ENCODE measurements at regions not wholly inside any gene's neighbourhood (a gene's known extent, or its start where the extent isn't known, plus 50 kb on each side); places are given as distances from the start of the nearest gene placed in this dataset.
A peak's percentile ranks its signal among the peaks of the same experiment; 100 is the strongest.

GRCh38 chr4:1488831-1489638 is 82.8 kb upstream of the NKX1-1 start:
- H3K4me3 ChIP-seq, result no peak overlapping the region
- TF ChIP-seq POLR2A (IDR thresholded peaks at IDR 0.05), result no peak
- no peak for TF ChIP-seq POLR2AphosphoS5 (IDR thresholded peaks at IDR 0.05)
- TF ChIP-seq, protein P1, sequence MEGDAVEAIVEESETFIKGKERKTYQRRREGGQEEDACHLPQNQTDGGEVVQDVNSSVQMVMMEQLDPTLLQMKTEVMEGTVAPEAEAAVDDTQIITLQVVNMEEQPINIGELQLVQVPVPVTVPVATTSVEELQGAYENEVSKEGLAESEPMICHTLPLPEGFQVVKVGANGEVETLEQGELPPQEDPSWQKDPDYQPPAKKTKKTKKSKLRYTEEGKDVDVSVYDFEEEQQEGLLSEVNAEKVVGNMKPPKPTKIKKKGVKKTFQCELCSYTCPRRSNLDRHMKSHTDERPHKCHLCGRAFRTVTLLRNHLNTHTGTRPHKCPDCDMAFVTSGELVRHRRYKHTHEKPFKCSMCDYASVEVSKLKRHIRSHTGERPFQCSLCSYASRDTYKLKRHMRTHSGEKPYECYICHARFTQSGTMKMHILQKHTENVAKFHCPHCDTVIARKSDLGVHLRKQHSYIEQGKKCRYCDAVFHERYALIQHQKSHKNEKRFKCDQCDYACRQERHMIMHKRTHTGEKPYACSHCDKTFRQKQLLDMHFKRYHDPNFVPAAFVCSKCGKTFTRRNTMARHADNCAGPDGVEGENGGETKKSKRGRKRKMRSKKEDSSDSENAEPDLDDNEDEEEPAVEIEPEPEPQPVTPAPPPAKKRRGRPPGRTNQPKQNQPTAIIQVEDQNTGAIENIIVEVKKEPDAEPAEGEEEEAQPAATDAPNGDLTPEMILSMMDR (IDR thresholded peaks at IDR 0.05), result no peak
- no peak for TF ChIP-seq EP300 (IDR thresholded peaks at IDR 0.05)
- H3K27ac ChIP-seq, result no peak overlapping the region
- peaks cover 8 to 71% (median 30%) of the 10 kb centered on the region in 3 donors for H3K27me3 ChIP-seq
- H3K36me3 ChIP-seq, result no peaks in the 10 kb centered on the region
- peak; percentile 57 for DNase-seq
- intact Hi-C loops (cut with DNase I), result no loop called here
- H3K4me1 ChIP-seq, result no peaks in the 10 kb centered on the region
- H3K9me3 ChIP-seq, result peaks cover 4 to 12% (median 8%) of the 10 kb centered on the region in 4 donors
- 69 to 75% methylated on average over 28 of the region's 28 CpGs for WGBS, 2 donors

DNA sequence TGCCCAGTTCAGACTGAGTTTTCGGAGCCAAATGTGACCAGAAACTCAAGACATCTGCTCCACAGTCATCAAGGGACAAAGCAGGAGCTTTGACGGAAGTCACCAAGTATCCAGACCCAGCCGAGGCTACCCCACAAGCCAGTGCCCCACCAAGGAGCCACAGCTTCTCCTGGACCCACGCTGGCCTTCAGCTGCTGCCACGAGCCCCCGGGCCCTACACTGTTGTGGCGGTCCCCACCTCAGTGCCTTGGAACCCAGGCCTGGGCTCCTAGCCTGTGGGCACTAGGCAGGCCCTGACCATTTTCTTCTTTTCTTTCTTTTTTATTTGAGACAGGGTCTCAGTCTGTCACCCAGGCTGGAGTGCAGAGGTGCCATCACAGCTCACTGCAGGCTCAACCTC is 82.1 kb upstream of the NKX1-1 start:
- 82 to 88% methylated on average over 7 of the region's 7 CpGs for WGBS, 2 donors
- Histone ChIP-seq H3K4me1 (no peaks in the 10 kb centered on the region), H3K27me3 (peaks cover 8 to 64% (median 30%) of the 10 kb centered on the region in 3 donors), H3K27ac (no peak overlapping the region), H3K36me3 (no peaks in the 10 kb centered on the region), H3K4me3 (no peak overlapping the region), H3K9me3 (peaks cover 4 to 12% (median 8%) of the 10 kb centered on the region in 4 donors)
- TF ChIP-seq POLR2AphosphoS5 (IDR thresholded peaks at IDR 0.05), result no peak
- peak; percentile 37 for DNase-seq
- intact Hi-C loops (cut with DNase I), result no loop called here

GRCh38 chr4:1487761-1488160 is 81.5 kb upstream of the NKX1-1 start:
- Histone ChIP-seq H3K4me3 (no peak overlapping the region), H3K27ac (no peak overlapping the region), H3K36me3 (no peaks in the 10 kb centered on the region), H3K9me3 (peaks cover 4 to 12% (median 8%) of the 10 kb centered on the region in 4 donors), H3K4me1 (no peaks in the 10 kb centered on the region), H3K27me3 (peaks cover 8 to 58% (median 30%) of the 10 kb centered on the region in 3 donors)
- intact Hi-C loops (cut with DNase I), result no loop called here
- no peak for DNase-seq
- TF ChIP-seq POLR2AphosphoS5 (IDR thresholded peaks at IDR 0.05), result no peak
- no peak for TF ChIP-seq EP300 (IDR thresholded peaks at IDR 0.05)
- TF ChIP-seq, protein P1 (IDR thresholded peaks at IDR 0.05), result no peak
- no peak for TF ChIP-seq POLR2A (IDR thresholded peaks at IDR 0.05)
- 71 to 80% methylated on average over 8 of the region's 8 CpGs for WGBS, 2 donors

- intact Hi-C loops (cut with DNase I), result no loop called here
- no peak overlapping the region for H3K27ac ChIP-seq
- H3K9me3 ChIP-seq, result peaks cover 4 to 12% (median 9%) of the 10 kb centered on the region in 4 donors
- WGBS, 2 donors, result 88 to 90% methylated on average over 9 of the region's 9 CpGs
- peaks cover 8 to 51% (median 30%) of the 10 kb centered on the region in 3 donors for H3K27me3 ChIP-seq
- no peaks in the 10 kb centered on the region for H3K4me1 ChIP-seq
- H3K4me3 ChIP-seq, result no peak overlapping the region
- peak; percentile 21 for DNase-seq
- TF ChIP-seq POLR2AphosphoS5 (IDR thresholded peaks at IDR 0.05) (no peak), POLR2A (IDR thresholded peaks at IDR 0.05) (no peak), EP300 (IDR thresholded peaks at IDR 0.05) (no peak)
- TF ChIP-seq, protein P1 (IDR thresholded peaks at IDR 0.05), result no peak
- no peaks in the 10 kb centered on the region for H3K36me3 ChIP-seq
Observed at GRCh38 chr4:1487106-1487505, 80.9 kb upstream of the NKX1-1 start.

DNA sequence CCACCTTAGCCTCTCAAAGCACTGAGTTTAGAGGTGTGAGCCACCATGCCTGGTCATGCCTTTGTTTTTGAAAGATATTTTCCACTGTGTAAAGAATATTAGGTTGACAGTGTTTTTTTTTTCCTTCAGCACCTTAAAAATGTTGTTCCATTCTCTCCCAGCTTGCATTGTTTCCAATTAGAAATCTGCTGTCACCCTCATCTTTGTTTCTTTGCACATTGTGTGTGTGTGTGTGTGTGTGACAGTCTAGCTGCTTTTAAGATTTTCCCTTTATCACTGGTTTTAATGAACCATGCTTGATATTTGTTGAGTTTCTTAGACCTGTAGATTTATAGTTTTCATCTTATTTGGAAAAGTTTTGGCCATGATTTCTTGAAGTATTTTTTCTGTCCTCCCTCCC is 79.0 kb upstream of the NKX1-1 start:
- TF ChIP-seq POLR2A (IDR thresholded peaks at IDR 0.05), result no peak
- TF ChIP-seq POLR2AphosphoS5 (IDR thresholded peaks at IDR 0.05), result no peak
- TF ChIP-seq EP300 (IDR thresholded peaks at IDR 0.05), result no peak
- TF ChIP-seq, protein P1 (IDR thresholded peaks at IDR 0.05), result no peak
- peaks cover 3 to 33% (median 20%) of the 10 kb centered on the region in 3 donors for H3K27me3 ChIP-seq
- H3K9me3 ChIP-seq, result peaks cover 8 to 22% (median 13%) of the 10 kb centered on the region in 4 donors
- intact Hi-C loops (cut with DNase I), result no loop called here
- H3K27ac ChIP-seq, result no peak overlapping the region
- H3K4me3 ChIP-seq, result no peak overlapping the region
- H3K4me1 ChIP-seq, result no peaks in the 10 kb centered on the region
- no peak for DNase-seq
- no peaks in the 10 kb centered on the region for H3K36me3 ChIP-seq
